ENCODE measurements at regions not wholly inside any gene's neighbourhood (a gene's known extent, or its start where the extent isn't known, plus 50 kb on each side); places are given as distances from the start of the nearest gene placed in this dataset.

GRCh38 chr18:78688916-78689315 lies 290.7 kb upstream of the SALL3 start:
- TF ChIP-seq CTCF (IDR thresholded peaks at IDR 0.05) = no peak
- no peak for TF ChIP-seq POLR2AphosphoS5 (IDR thresholded peaks at IDR 0.05)
- TF ChIP-seq EP300 (IDR thresholded peaks at IDR 0.05) = no peak
- no peak for TF ChIP-seq POLR2A (IDR thresholded peaks at IDR 0.05)

All from sigmoid colon (tissue), 4 donors.